ENCODE measurements at regions not wholly inside any gene's neighbourhood (a gene's known extent, or its start where the extent isn't known, plus 50 kb on each side); places are given as distances from the start of the nearest gene placed in this dataset.

DNA sequence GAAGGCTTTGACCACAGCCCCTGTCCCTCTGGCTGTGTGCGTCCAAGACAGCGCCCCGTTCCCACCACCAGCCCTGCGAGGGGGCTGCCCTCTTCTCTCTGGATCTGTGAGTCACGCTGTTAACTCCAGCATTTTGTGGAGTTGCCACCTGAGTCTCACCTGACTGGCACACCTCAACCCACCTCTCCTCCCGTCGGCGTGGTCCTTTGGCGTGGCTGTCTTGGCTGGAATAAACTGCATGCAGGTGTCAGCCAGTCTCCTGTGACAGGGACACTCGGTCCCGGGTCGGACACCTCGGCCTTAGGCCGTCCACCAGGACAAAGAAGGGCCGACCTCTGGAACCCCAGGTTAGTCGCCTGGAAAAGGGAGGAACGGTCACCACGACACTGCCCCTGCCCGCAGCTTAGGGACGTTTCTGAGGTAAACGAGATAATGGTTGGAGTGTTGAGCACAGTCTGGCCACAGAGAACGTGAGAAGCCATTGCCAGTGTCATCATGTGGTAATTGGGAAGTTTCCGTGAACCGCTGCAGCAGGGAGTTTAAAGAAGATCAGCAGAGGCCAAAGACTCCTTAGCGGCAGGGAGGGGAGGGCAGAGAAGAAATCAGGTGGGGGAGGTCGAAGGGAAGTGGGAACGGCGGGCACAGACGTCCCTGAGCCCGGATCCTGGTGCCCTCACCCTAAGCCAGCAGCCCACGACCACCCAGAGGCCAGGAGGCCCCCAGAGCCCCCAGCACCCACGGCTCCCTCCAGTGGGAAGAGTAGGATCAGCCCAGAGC lies 73.6 kb upstream of the FAM20C start:
- no peak overlapping the region for H3K4me3 ChIP-seq (ENCODE audit: low read depth, low read length)

DNA sequence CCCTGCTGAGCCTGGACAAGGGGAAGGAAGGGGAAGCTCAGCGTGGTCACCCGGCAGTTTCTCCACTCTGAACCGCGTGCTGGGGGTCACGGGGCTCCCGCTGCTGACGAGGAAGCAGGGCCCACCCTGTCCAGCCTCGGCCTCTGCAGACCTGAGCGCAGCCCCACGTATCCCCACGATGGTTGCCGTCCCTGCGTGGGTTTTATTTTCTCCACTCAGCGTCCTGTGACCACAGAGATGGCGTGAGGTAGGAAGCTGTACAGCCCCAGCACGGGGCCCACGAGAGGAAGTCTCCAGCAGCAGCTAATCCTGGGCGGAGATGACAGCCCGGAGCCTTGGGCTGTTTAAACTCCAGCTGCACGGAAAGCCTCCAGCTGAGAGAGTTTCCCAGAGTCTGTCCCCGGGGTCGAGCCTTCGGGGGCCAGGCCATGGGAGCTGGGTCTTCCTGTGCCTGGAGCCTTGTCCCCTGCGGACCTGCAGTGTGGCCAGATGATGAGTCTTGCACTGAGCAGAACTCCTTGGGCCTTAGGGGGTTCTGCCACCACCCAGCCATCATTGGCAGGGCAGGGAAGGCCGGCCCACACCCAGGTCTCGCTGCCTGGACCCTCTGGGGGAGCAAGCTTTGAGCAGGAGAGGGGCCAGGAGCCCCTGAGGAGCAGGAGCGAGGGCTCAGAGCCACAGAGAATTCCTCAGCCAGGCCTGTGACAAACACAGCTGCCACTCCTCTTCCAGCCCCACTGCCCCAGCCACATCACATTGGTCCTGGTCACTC lies 72.8 kb upstream of the FAM20C start:
- no peak overlapping the region for H3K4me3 ChIP-seq (ENCODE audit: low read depth, low read length)

DNA sequence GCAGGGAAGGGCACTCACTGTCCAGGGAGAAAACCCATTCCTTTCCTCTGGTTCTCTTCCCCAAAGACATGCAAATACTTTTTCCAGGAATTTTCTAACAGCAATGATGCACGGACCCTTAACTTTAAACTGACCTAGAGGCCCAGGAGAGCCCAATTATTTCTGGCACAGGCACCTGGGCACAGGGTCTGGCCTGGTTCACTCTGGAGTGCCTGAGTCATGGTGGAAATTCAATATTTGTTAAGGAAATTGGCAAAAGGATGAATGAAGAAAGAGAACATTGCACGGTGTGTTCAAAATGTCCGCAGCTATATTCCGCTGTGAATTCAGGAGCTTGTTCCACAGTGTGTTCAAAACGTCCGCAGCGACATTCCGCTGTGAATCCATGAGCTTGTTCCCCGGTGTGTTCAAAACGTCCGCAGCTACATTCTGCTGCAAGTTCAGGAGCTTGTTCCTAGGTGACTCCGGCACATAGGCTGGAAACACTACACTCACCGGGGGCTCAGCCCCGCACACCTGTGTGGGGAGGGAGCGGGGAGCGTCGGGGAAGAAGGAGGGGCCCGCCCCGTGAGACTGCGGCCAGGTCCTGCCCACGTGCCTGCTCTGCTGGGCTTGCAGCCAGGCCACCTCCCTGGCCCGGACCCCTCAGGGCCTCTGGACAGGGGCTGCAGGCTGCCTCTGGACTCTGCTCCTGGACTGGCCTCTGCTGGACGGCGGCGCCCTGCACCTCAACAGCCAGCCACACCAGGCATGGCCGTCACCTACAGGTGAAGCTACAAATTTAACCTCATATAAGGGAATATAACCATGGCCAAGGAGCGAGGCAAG lies 72.0 kb upstream of the FAM20C start:
- H3K4me3 ChIP-seq (ENCODE audit: low read depth, low read length) = no peak overlapping the region

DNA sequence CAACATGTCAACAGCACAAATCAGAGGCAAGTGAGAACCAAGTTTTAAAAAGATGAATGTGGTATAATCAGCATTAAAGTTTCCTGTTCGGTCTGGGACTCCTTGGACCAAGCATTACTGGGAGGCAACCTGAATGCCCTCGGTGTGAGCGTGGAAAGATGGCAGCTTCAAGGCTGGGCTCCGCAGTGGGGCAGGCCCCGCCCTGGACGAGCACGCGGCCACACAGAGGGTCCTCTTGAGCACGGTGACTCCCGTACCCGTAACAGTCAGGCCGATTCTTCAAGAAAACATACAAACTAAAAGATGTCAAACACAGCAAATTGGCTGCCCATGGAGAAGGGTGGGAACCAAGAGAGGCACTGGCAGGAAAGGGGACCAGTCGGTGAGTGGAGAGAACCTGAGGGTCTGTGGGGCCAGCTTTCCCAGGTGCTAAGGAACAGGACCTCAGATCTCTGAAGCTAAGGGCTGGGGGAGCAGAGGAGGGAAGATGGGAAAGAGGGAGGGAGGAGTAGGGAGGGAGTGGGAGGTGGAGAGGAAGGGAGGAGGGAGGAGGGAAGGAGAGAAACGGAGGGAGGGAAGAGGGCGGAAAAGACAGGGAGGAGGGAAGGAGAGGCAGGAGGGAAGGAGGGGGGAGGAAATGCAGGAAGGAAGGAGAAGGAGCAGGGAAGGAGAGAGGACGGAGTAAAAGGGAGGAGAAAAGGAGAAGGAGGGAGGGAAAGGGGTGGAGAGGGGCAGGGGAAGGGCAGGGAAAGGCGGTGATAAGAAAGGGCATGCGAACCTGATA lies 71.2 kb upstream of the FAM20C start:
- no peak overlapping the region for H3K4me3 ChIP-seq (ENCODE audit: low read depth, low read length)

DNA sequence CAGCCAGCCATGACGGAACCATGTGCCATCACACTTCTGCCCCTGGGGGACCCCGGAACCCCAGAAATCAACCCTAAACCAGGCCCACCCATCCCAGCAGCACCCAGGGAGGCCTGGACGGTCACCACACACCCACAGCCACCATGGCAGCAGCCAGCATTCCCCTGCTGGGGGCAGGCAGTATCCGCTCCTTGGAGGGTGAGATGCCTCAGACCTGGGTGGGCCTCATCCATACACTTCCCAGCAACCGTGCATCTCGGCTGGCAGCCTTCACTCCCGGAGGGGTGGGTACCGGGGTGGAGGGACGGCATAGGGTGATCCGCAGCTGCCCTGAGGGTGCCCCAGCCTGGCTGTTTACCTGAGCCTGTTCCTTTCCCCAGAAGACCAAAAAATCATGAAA lies 69.1 kb upstream of the FAM20C start:
- no peak overlapping the region for H3K4me3 ChIP-seq (ENCODE audit: low read depth, low read length)

DNA sequence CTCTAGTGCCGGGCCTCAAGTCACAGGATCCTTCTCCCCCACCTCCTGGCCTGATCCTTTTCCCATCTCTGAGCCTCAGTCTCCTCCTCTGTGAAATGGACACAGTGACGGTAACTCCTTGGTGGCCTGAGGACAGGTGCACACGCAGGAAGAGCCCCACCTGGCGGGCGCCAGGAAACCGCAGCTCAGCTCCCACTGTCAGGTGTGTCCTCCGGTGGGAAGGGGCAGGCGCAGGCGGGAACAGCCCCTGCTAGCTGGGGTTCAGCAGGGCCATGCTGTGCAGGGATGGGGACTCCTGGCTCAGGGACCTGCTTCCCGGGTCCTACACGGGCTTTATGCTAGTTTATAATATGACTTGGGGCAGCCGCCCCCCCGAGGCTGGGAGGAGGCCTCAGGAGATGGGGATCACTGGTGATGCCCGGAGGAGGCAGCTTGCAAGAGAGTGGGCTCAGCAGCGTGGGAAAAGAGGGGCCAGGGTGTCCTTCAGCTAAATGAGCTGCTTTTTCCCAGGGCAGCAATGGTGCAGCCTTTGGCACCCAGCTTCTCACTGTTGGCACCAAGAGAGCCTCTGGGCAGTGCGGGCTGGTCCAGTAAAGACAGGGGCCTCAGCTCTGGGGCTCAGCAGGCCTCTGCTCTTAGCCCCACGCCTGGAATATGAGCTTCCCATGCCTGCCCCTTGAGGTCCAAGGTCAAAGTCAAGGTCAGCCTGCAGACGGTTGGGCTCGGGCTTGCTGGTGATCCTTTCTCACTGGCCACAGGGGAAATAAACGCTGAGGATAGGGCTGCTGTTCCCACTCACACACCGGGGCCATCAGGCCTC lies 68.0 kb upstream of the FAM20C start:
- no peak overlapping the region for H3K4me3 ChIP-seq (ENCODE audit: low read depth, low read length)

DNA sequence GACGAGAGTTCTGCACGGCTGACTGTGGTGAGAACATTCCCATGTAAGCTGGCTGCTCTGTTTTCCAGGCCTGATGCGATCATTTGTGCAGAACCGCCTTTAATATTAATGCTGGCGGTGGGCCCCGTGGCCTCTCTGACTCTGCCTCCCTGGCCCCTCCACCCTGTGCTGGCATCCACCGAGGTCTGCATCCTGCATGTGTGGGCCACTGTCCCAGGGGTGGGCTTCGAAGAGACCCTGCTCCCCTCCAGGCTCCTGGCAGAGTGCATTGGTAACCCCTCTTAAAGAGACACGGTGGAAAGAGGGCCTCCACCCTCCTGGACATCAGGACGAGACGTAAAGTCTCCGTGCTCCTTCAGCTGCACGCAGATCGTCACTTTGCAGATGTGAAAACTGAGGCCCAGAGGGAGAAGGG lies 67.3 kb upstream of the FAM20C start:
- no peak overlapping the region for H3K4me3 ChIP-seq (ENCODE audit: low read depth, low read length)

DNA sequence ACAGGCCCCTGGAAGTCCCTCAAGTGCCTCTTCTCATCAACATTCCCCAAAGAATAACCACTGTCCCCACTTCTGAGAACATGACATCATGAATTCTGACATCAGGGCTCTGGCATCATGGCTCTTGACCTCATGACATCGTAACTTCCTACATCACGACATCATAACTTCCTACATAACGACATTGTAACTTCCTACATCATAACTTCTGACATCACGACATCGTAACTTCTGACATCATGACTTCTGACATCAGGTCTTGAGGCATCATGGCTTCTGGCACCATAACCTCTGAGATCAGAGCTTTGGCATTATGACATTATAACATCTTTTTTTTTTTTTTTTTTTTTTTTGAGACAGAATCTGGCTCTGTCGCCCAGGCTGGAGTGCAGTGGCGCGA lies 66.7 kb upstream of the FAM20C start:
- no peak overlapping the region for H3K4me3 ChIP-seq (ENCODE audit: low read depth, low read length)

DNA sequence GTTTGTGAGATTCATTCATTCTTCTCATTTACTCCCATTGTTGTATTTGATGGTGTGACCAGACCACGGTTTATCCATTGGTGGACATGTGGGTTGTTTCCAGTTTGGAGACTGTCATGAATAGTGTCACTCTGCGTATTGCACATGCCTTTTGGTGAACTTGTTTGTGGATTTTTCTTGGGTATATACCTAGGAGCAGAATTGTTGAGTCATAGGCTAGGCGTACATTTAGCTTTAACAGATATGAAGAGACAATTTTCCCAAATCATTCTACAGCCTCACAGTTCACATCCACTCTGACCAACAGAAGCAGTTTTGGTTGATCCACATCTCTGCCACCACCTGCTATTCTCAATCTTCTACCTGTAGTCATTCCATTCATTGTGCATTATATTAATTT lies 66.0 kb upstream of the FAM20C start:
- H3K4me3 ChIP-seq (ENCODE audit: low read depth, low read length) = no peak overlapping the region

DNA sequence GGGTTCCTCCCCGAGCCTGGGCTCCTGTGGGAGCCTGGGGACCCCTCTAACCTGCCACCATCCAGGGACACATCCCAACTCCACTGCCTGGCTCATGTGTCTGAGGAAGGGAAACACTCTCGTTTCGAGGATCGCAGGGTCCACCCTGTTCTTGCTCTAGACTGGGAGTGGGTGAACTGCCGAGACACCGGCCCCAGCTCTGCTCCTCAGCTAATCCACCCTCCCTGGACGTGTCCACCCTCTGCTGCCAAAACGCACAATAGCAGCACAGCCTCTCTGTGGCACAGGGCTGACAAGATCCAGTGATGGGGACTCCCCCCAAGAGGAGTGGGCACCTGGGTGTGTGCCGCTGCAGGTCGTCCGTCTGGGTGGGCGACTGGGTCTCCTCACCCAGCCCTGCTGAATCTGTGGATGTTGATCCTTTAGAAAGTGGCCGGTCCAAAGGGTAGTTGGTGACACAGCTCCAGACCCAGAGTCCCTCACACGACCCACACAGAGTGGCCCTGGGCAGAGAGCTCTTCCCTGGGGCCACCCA lies 65.2 kb upstream of the FAM20C start:
- no peak overlapping the region for H3K4me3 ChIP-seq (ENCODE audit: low read depth, low read length)

DNA sequence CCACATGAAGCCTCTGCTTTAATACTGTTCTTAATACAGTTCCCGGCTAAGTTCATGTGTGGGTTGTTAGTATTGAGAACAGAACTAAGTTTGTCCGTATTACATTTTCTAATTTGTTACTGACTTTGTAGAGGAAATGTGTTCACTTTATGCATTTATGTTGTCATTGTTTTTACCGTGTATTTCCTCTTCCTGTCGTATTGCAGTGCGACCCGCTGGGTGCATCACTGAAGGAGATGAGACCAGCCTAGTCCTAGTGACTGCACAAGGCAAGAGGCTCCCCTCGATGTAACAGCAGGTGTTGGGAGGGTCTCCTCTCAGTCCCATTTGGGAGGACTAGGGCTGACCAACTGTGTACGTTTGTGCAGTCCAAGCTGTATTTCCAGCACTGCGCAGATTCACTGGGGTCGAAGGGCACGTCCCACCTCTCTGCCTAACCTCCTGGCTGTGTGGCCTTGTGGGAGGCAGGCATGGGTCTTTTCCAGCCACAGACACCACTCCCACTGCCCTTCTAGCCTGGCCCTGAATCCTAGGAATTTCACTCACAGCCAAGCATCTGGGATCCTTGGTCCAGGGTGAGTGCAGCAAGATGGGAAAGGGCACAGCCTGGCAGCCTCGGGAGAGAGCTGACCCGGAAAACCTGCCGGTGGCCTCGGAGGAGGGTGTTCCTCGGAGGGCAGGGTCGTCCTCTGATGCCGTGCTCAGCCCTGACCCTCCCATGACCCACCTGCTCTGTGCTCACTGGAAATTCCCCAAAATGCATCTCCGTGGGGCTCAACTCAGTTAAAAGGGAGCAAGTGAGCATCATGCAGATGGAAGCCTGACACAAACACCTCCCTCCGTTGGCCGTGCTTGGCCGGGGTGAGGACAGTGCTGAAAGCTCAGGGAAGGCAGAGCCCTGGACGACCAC lies 63.9 kb upstream of the FAM20C start:
- no peak overlapping the region for H3K4me3 ChIP-seq (ENCODE audit: low read depth, low read length)

DNA sequence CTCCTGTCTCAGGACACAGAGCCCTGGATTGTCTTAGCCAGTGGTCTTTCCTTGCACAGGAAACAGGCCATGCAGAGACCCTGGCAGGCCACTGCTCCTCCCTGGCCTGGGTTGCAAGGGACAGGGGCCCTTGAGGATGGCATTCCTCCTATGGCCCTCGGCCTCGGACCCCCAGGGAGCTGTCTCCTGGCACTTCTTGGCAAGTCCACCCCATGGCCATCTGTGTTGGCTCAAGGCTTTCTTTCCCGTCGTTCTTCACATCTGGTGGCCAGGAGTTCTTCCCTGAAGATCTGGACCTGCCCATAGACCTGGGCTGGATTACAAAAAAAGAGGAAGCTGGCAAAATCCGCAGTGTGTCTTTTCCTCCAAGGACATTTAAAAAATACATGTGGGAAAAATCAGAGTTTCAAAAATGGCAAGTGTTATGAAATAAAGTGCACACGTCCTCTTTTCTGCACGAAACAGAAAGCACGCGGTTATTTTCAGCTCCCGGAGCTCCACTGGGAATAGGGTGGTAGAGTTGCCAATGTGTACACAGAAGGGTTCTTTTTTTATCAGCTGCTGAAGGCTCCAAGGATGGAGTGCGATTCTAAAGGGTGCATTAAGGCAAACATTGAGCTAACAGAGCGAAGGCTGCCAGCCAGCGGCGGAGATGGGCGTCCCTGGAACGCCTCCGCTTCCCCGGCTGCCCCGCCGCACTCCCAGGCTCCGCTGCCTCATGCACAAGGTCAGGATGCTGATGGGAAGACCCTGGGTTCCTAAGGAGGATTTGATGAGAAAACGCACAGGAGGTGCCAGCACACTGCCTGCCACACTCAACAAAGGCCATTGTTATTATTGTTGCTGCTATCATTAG lies 62.8 kb upstream of the FAM20C start:
- H3K4me3 ChIP-seq (ENCODE audit: low read depth, low read length) = no peak overlapping the region

DNA sequence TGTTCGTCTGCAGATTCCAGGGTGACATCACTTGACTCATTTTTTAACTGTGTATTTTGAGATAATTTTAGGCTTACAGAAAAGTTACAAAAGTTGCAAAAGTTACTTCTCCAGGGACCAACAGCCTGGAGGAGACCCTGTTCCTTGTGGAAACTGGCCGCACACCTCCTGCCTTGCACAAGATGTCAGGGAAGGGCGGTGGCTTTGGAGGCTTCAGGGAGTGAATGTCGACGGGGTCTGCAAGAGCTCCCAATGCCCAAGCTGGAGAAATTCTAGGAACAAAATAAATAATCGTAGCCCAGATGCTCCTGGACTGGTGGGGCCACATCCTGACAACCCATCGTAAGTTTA lies 62.2 kb upstream of the FAM20C start:
- no peak overlapping the region for H3K4me3 ChIP-seq (ENCODE audit: low read depth, low read length)

DNA sequence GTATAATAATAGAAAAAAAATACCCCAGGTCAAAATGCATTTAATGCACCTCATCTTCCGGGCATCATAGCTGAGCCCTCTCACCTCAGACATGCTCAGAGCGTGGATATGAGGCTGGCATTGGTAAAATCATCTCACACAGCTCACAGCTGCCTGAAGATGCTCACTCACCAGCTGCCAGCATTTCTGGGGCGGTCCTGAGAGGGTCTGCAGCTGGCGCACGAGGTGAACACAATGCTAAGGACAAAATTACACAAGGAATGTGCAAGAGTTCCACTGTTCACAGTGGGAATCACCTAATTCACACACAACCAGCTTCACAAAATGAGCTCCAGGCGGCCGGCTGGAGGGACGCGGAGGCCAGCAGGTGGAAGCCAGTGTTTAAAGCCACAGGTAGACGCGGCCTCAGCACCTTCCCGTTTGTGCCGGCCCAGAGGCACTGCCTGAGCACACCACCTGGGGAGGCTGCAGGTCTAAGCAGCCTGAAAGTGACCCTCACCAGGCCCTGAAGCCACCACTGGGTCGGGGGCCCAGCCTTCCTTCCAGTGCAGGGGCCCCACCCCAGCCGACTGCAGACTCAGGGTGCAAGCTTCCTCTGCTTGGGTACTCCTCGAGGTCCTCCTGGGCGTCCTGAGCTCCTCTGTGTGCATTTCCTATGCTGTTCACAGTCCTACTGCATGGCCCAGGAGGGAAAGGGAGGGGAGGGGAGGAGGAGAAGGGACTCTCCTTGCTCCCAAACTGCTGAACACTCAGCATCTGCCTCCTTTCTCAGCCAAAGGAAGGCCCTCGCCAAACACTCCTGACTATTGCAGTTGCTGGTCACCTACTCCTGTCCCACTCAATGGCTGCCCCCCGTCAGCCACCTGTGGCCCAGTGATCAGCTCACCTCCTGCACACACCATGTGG lies 61.2 kb upstream of the FAM20C start:
- no peak overlapping the region for H3K4me3 ChIP-seq (ENCODE audit: low read depth, low read length)

DNA sequence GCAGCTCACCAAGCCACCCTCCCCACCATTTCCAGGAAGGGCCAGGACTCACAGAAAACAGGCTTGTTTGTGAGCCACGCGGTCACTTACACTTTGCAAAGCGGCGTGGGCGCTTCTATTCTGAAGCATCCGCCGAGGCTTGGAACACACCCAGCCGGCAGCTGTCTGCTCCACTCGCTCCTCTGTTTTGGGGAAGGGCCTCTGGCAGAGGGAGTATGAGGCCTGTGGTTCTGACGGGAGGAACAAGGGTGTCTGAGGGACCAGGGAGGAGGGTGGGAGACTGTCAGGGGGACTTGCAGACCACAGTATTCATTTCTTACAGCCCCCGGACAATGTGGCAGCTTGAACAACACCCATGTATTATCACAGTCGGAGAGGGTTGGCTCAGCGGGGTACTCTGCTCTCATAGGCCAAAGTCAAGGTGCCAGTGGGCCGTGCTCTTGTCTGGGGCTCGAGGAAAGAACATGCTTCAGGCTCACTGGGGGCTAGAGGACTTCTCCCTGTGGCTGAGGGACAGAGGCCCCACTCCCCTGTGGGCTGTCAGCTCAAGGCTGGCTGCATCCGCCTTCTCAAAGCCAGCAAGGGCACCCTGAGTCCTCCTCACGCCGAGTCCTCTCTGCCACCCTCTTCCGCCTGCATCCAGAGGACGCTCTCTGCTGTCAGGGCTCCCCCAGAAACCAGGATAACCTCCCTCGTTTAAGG lies 60.4 kb upstream of the FAM20C start:
- H3K4me3 ChIP-seq (ENCODE audit: low read depth, low read length) = no peak overlapping the region

DNA sequence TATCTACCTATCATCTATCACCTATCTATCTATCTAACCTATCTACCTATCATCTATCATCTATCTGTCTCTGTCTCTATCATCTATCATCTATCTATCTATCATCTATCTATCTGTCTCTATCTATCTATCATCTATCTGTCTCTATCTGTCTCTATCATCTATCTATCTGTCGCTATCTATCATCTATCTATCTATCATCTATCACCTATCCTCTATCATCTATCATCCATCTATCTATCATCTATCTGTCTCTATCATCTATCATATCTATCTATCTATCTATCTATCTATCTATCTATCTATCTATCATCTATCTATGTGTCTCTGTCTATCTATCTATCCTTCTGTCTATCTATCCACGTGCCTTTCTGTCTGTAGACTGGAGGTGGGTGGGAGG lies 59.5 kb upstream of the FAM20C start:
- H3K4me3 ChIP-seq (ENCODE audit: low read depth, low read length) = no peak overlapping the region
